DOHH2 (cell line): ENCODE measurements at regions not wholly inside any gene's neighbourhood (a gene's known extent, or its start where the extent isn't known, plus 50 kb on each side); places are given as distances from the start of the nearest gene placed in this dataset.
"Not testable (repeated sequence)": the region's sequence is repeated elsewhere in the genome, so short reads cannot be mapped to it uniquely, and the experiment has no call there.

Source experiments
- H3F3A ChIP-seq: fragments of 200-600 bp; sonication (generic), shearing (Covaris generic); 2 replicates; pipeline ENCODE4 v1.6.0; 2016; ENCODE audit warnings: antibody characterized with exemption, mild to moderate bottlenecking; ENCODE audit not compliant: control insufficient read depth, insufficient read depth
- H3K27ac ChIP-seq: fragments of 200-600 bp; sonication (generic); 2 replicates; pipeline ENCODE4 v1.5.1; 2014; ENCODE audit warnings: low read depth, mild to moderate bottlenecking, low read length, moderate library complexity
- H3K27me3 ChIP-seq: fragments of 200-600 bp; sonication (generic); 2 replicates; pipeline ENCODE4 v1.6.1; 2014; ENCODE audit warnings: mild to moderate bottlenecking, low read length, mixed read lengths; ENCODE audit not compliant: control insufficient read depth
- H3K36me3 ChIP-seq: fragments of 200-600 bp; sonication (generic); 2 replicates; pipeline ENCODE4 v1.6.1; 2014; ENCODE audit warnings: mild to moderate bottlenecking, low read length, moderate library complexity, mixed read lengths; ENCODE audit not compliant: control insufficient read depth
- H3K4me1 ChIP-seq: fragments of 200-600 bp; sonication (generic); 2 replicates; pipeline ENCODE4 v1.6.1; 2014; ENCODE audit warnings: mild to moderate bottlenecking, low read length, mixed read lengths; ENCODE audit not compliant: control insufficient read depth
- H3K4me2 ChIP-seq: fragments of 200-600 bp; sonication (generic); 2 replicates; pipeline ENCODE4 v1.6.0; 2014; ENCODE audit warnings: mild to moderate bottlenecking, low read length, moderate library complexity
- H3K4me3 ChIP-seq: fragments of 200-600 bp; sonication (generic); 2 replicates; pipeline ENCODE4 v1.5.1; 2014; ENCODE audit warnings: mild to moderate bottlenecking, low read length, mixed read lengths
- H3K79me2 ChIP-seq: fragments of 200-600 bp; sonication (generic); 2 replicates; pipeline ENCODE4 v1.6.1; 2014; ENCODE audit warnings: mild to moderate bottlenecking, low read length, mixed read lengths; ENCODE audit not compliant: control insufficient read depth
- H3K9me2 ChIP-seq: fragments of 200-600 bp; sonication (generic); replicated peaks from 2 replicates; pipeline ENCODE4 v1.6.1; 2014; ENCODE audit warnings: mild to moderate bottlenecking, low read length, mixed read lengths; ENCODE audit not compliant: control insufficient read depth
- H3K9me3 ChIP-seq: fragments of 200-600 bp; sonication (generic); 2 replicates; pipeline ENCODE4 v1.6.1; 2014; ENCODE audit warnings: antibody characterized with exemption, low read length, mixed read lengths; ENCODE audit not compliant: control insufficient read depth, insufficient read depth
- H4K20me1 ChIP-seq: fragments of 200-600 bp; sonication (generic); 2 replicates; pipeline ENCODE4 v1.6.0; 2014; ENCODE audit warnings: low read depth, mild to moderate bottlenecking, antibody characterized with exemption, low read length, moderate library complexity; ENCODE audit not compliant: control insufficient read depth, insufficient read depth
- CTCF ChIP-seq: fragments of 200-600 bp; sonication (generic); IDR thresholded peaks from one replicate; pipeline ENCODE4 v1.5.1; 2014; ENCODE audit warnings: antibody characterized with exemption, mild to moderate bottlenecking, low read depth, low read length; ENCODE audit not compliant: poor library complexity, severe bottlenecking
- EZH2phosphoT487 ChIP-seq: fragments of 200-600 bp; sonication (generic); IDR thresholded peaks from 2 replicates; pipeline ENCODE4 v1.6.1; 2017; ENCODE audit warnings: borderline replicate concordance, mild to moderate bottlenecking, antibody characterized with exemption, low read length, moderate library complexity, mixed read lengths

- Histone ChIP-seq H3K9me2 (no peaks in the 10 kb centered on the region), H3K4me1 (no peaks in the 10 kb centered on the region), H3K79me2 (no peaks in the 10 kb centered on the region), H3K27ac (no peak overlapping the region), H3K27me3 (no peaks in the 10 kb centered on the region), H4K20me1 (no peaks in the 10 kb centered on the region), H3K4me2 (no peak overlapping the region), H3F3A (no peaks in the 10 kb centered on the region), H3K9me3 (no peaks in the 10 kb centered on the region), H3K4me3 (no peak overlapping the region), H3K36me3 (no peaks in the 10 kb centered on the region)
- no peak for TF ChIP-seq CTCF
- TF ChIP-seq EZH2phosphoT487: no peak
These were observed 392.5 kb downstream of the ZNF674 start for GRCh38 chrX:46152756-46153155.

- not testable (repeated sequence) for H3K9me2 ChIP-seq, H3K4me3 ChIP-seq, H3K79me2 ChIP-seq, H3K4me2 ChIP-seq, H3K27me3 ChIP-seq, H3K4me1 ChIP-seq, H3K27ac ChIP-seq, H4K20me1 ChIP-seq, H3F3A ChIP-seq, H3K36me3 ChIP-seq, H3K9me3 ChIP-seq
These were observed 393.9 kb downstream of the ZNF674 start for GRCh38 chrX:46151332-46151731.

- Histone ChIP-seq H3K9me3 (no peaks in the 10 kb centered on the region), H3K9me2 (no peaks in the 10 kb centered on the region), H3K4me2 (no peak overlapping the region), H4K20me1 (no peaks in the 10 kb centered on the region), H3K4me3 (no peak overlapping the region), H3F3A (no peaks in the 10 kb centered on the region), H3K36me3 (no peaks in the 10 kb centered on the region), H3K27me3 (no peaks in the 10 kb centered on the region), H3K27ac (no peak overlapping the region), H3K4me1 (no peaks in the 10 kb centered on the region), H3K79me2 (no peaks in the 10 kb centered on the region)
- TF ChIP-seq EZH2phosphoT487: no peak
These were observed 400.7 kb downstream of the ZNF674 start for GRCh38 chrX:46144566-46144965.

- Histone ChIP-seq H3K27me3 (no peaks in the 10 kb centered on the region), H3K9me3 (no peaks in the 10 kb centered on the region), H3K79me2 (no peaks in the 10 kb centered on the region), H3K4me1 (no peaks in the 10 kb centered on the region), H4K20me1 (no peaks in the 10 kb centered on the region), H3K9me2 (no peaks in the 10 kb centered on the region), H3K4me3 (no peak overlapping the region), H3K36me3 (no peaks in the 10 kb centered on the region), H3F3A (no peaks in the 10 kb centered on the region), H3K27ac (no peak overlapping the region), H3K4me2 (no peak overlapping the region)
- TF ChIP-seq CTCF: no peak
- no peak for TF ChIP-seq EZH2phosphoT487
These were observed 404.9 kb downstream of the ZNF674 start for GRCh38 chrX:46140272-46140671.
